Rectal smooth muscle tissue (tissue), 1 donor: ENCODE measurements at regions not wholly inside any gene's neighbourhood (a gene's known extent, or its start where the extent isn't known, plus 50 kb on each side); places are given as distances from the start of the nearest gene placed in this dataset.

Experiments used
- H3K27ac ChIP-seq: one replicate; pipeline ENCODE4 v1.7.0; 2013; ENCODE audit warnings: low read depth, low read length, inconsistent platforms
- H3K27me3 ChIP-seq: one replicate; pipeline ENCODE4 v1.7.0; 2013; ENCODE audit warnings: low read length; ENCODE audit not compliant: control insufficient read depth, insufficient read depth
- H3K36me3 ChIP-seq: one replicate; pipeline ENCODE4 v1.7.0; 2013; ENCODE audit warnings: low read length; ENCODE audit not compliant: control insufficient read depth, insufficient read depth
- H3K4me1 ChIP-seq: one replicate; pipeline ENCODE4 v1.7.0; 2013; ENCODE audit warnings: low read length; ENCODE audit not compliant: control insufficient read depth, insufficient read depth
- H3K4me3 ChIP-seq: one replicate; pipeline ENCODE4 v1.7.0; 2013; ENCODE audit warnings: low read length
- H3K9ac ChIP-seq: one replicate; pipeline ENCODE4 v1.7.0; 2013; ENCODE audit warnings: low read length

GRCh38 chr3:34408088-34408487 lies 609.7 kb downstream of the PDCD6IP start:
- Histone ChIP-seq H3K27me3 (no peaks in the 10 kb centered on the region), H3K4me1 (no peaks in the 10 kb centered on the region), H3K27ac (no peak overlapping the region), H3K4me3 (no peak overlapping the region), H3K36me3 (no peaks in the 10 kb centered on the region), H3K9ac (no peak overlapping the region)

- Histone ChIP-seq H3K27me3 (no peaks in the 10 kb centered on the region), H3K9ac (no peak overlapping the region), H3K4me3 (no peak overlapping the region), H3K4me1 (no peaks in the 10 kb centered on the region), H3K36me3 (no peaks in the 10 kb centered on the region), H3K27ac (no peak overlapping the region)
These were observed 613.2 kb downstream of the PDCD6IP start for GRCh38 chr3:34411596-34411995.

GRCh38 chr3:34419801-34420200 lies 621.4 kb downstream of the PDCD6IP start:
- Histone ChIP-seq H3K36me3 (no peaks in the 10 kb centered on the region), H3K4me3 (no peak overlapping the region), H3K9ac (no peak overlapping the region), H3K27ac (no peak overlapping the region), H3K4me1 (no peaks in the 10 kb centered on the region), H3K27me3 (no peaks in the 10 kb centered on the region)

GRCh38 chr3:34421762-34422161 lies 623.3 kb downstream of the PDCD6IP start:
- H3K27me3 ChIP-seq = no peaks in the 10 kb centered on the region
- no peaks in the 10 kb centered on the region for H3K4me1 ChIP-seq
- H3K27ac ChIP-seq = no peak overlapping the region
- no peak overlapping the region for H3K4me3 ChIP-seq
- H3K36me3 ChIP-seq = no peaks in the 10 kb centered on the region
- no peak overlapping the region for H3K9ac ChIP-seq

- no peak overlapping the region for H3K27ac ChIP-seq
- H3K9ac ChIP-seq = no peak overlapping the region
- no peaks in the 10 kb centered on the region for H3K27me3 ChIP-seq
- H3K36me3 ChIP-seq = no peaks in the 10 kb centered on the region
- H3K4me3 ChIP-seq = no peak overlapping the region
- H3K4me1 ChIP-seq = no peaks in the 10 kb centered on the region
These were observed 641.4 kb downstream of the PDCD6IP start for GRCh38 chr3:34439796-34440195.

GRCh38 chr3:34444137-34444536 lies 645.7 kb downstream of the PDCD6IP start:
- no peaks in the 10 kb centered on the region for H3K27me3 ChIP-seq
- no peaks in the 10 kb centered on the region for H3K36me3 ChIP-seq
- H3K4me1 ChIP-seq = no peaks in the 10 kb centered on the region
- no peak overlapping the region for H3K27ac ChIP-seq
- no peak overlapping the region for H3K4me3 ChIP-seq
- no peak overlapping the region for H3K9ac ChIP-seq

GRCh38 chr3:34449305-34449704 lies 650.9 kb downstream of the PDCD6IP start:
- Histone ChIP-seq H3K4me1 (no peaks in the 10 kb centered on the region), H3K36me3 (no peaks in the 10 kb centered on the region), H3K4me3 (no peak overlapping the region), H3K27me3 (no peaks in the 10 kb centered on the region), H3K9ac (no peak overlapping the region), H3K27ac (no peak overlapping the region)

GRCh38 chr3:34463414-34463813 lies 665.0 kb downstream of the PDCD6IP start:
- Histone ChIP-seq H3K4me1 (no peaks in the 10 kb centered on the region), H3K27ac (no peak overlapping the region), H3K4me3 (no peak overlapping the region), H3K27me3 (no peaks in the 10 kb centered on the region), H3K9ac (no peak overlapping the region), H3K36me3 (no peaks in the 10 kb centered on the region)

GRCh38 chr3:34464646-34465045 lies 666.2 kb downstream of the PDCD6IP start:
- no peak overlapping the region for H3K4me3 ChIP-seq
- H3K36me3 ChIP-seq = no peaks in the 10 kb centered on the region
- no peak overlapping the region for H3K9ac ChIP-seq
- H3K27me3 ChIP-seq = no peaks in the 10 kb centered on the region
- no peaks in the 10 kb centered on the region for H3K4me1 ChIP-seq
- no peak overlapping the region for H3K27ac ChIP-seq

- Histone ChIP-seq H3K27me3 (no peaks in the 10 kb centered on the region), H3K36me3 (no peaks in the 10 kb centered on the region), H3K4me3 (no peak overlapping the region), H3K4me1 (no peaks in the 10 kb centered on the region), H3K27ac (no peak overlapping the region), H3K9ac (no peak overlapping the region)
These were observed 677.4 kb downstream of the PDCD6IP start for GRCh38 chr3:34475851-34476250.

GRCh38 chr3:34483311-34483887 lies 685.0 kb downstream of the PDCD6IP start:
- no peak overlapping the region for H3K27ac ChIP-seq
- H3K4me3 ChIP-seq = no peak overlapping the region

GRCh38 chr3:34504366-34504765 lies 705.9 kb downstream of the PDCD6IP start:
- H3K9ac ChIP-seq = no peak overlapping the region
- H3K36me3 ChIP-seq = no peaks in the 10 kb centered on the region
- H3K27me3 ChIP-seq = no peaks in the 10 kb centered on the region
- no peak overlapping the region for H3K4me3 ChIP-seq
- H3K4me1 ChIP-seq = no peaks in the 10 kb centered on the region
- H3K27ac ChIP-seq = no peak overlapping the region

More at GRCh38 chr3:34483311-34483887, 685.0 kb downstream of the PDCD6IP start:
- H3K9ac ChIP-seq = no peak overlapping the region
- H3K27me3 ChIP-seq = no peaks in the 10 kb centered on the region
- no peaks in the 10 kb centered on the region for H3K4me1 ChIP-seq
- no peaks in the 10 kb centered on the region for H3K36me3 ChIP-seq

- H3K27ac ChIP-seq = no peak overlapping the region
- no peaks in the 10 kb centered on the region for H3K27me3 ChIP-seq
- H3K4me3 ChIP-seq = no peak overlapping the region
- no peak overlapping the region for H3K9ac ChIP-seq
- H3K4me1 ChIP-seq = no peaks in the 10 kb centered on the region
- no peaks in the 10 kb centered on the region for H3K36me3 ChIP-seq
These were observed 706.3 kb downstream of the PDCD6IP start for GRCh38 chr3:34504775-34505174.
